GM18951 (cell line): ENCODE measurements at regions not wholly inside any gene's neighbourhood (a gene's known extent, or its start where the extent isn't known, plus 50 kb on each side); places are given as distances from the start of the nearest gene placed in this dataset.

Experiments
- POLR2A ChIP-seq: IDR thresholded peaks from 4 replicates; pipeline ENCODE4 v1.6.1; 2011; ENCODE audit warnings: mild to moderate bottlenecking; ENCODE audit not compliant: insufficient read length, insufficient read depth; ENCODE audit errors: extremely low read depth
- in situ Hi-C: fragments of 300-500 bp; cut with MboI; formaldehyde crosslinking; loops from one replicate; pipeline ENCODE4 v1.12.0; 2022; ENCODE audit warnings: low sequenced_read_pairs, mixed read lengths, inconsistent platforms; ENCODE audit not compliant: unreplicated experiment

GRCh38 chrX:66328950-66329596 is 165.0 kb downstream of the HEPH start:
- in situ Hi-C loops = no loop called here
- no peak for TF ChIP-seq POLR2A

- no peak for TF ChIP-seq POLR2A
- in situ Hi-C loops = no loop called here
Measured at GRCh38 chrX:66360894-66361293, 196.8 kb downstream of the HEPH start.

- in situ Hi-C loops = no loop called here
- TF ChIP-seq POLR2A = no peak
Measured at GRCh38 chrX:66384722-66385121, 220.7 kb downstream of the HEPH start.

GRCh38 chrX:66399273-66399672 is 235.2 kb downstream of the HEPH start:
- TF ChIP-seq POLR2A = no peak
- in situ Hi-C loops = no loop called here

- in situ Hi-C loops = loop anchor here (25.0 kb wide), 2 partner anchors 390 to 815 kb away; no protein-coding TSS in a partner anchor
Measured at GRCh38 chrX:66402165-66402564, 236.7 kb downstream of the EDA2R start.

GRCh38 chrX:66408507-66408906 is 230.4 kb downstream of the EDA2R start:
- TF ChIP-seq POLR2A = no peak
- in situ Hi-C loops = loop anchor here (25.0 kb wide), 2 partner anchors 396 to 821 kb away; no protein-coding TSS in a partner anchor

More at GRCh38 chrX:66402165-66402564, 236.7 kb downstream of the EDA2R start:
- no peak for TF ChIP-seq POLR2A

GRCh38 chrX:66410806-66411205 is 228.1 kb downstream of the EDA2R start:
- in situ Hi-C loops = loop anchor here (25.0 kb wide), 2 partner anchors 399 to 824 kb away; no protein-coding TSS in a partner anchor
- TF ChIP-seq POLR2A = no peak
